Stimulated activated naive B cell treated with anti-CD40 and anti-IgM and Interleukin-4, amounts not matched to agents 10 μg/mL and 1 μg/mL and 100 μg/mL, for 72 hours (primary cell): ENCODE measurements at regions not wholly inside any gene's neighbourhood (a gene's known extent, or its start where the extent isn't known, plus 50 kb on each side); places are given as distances from the start of the nearest gene placed in this dataset.

Source experiments
- ATAC-seq, 2 donors: fragments of 150-1000 bp; cut with Tn5 transposase; replicated peaks; 2 replicates each; pipeline ENCODE4 v1.10.0; 2021; ENCODE audit warnings: moderate library complexity in 1 of 2
- DNase-seq: peaks from one replicate; pipeline ENCODE4 v3.0.0; 2021
- H3K27ac Mint-ChIP-seq: one replicate; pipeline ENCODE4 v1.8.0; 2022; ENCODE audit warnings: mild to moderate bottlenecking, mixed read lengths
- H3K27me3 Mint-ChIP-seq, 2 donors: one replicate each; pipeline ENCODE4 v1.8.0; 2022; ENCODE audit warnings: mixed read lengths in 2 of 2
- H3K36me3 Mint-ChIP-seq, 2 donors: one replicate each; pipeline ENCODE4 v1.8.0; 2022; ENCODE audit warnings: mixed read lengths in 2 of 2, mild to moderate bottlenecking in 1 of 2
- H3K4me1 Mint-ChIP-seq, 2 donors: one replicate each; pipeline ENCODE4 v1.8.0; 2022; ENCODE audit warnings: mixed read lengths in 2 of 2, mild to moderate bottlenecking in 1 of 2
- H3K4me3 Mint-ChIP-seq, 2 donors: one replicate each; pipeline ENCODE4 v1.8.0; 2022; ENCODE audit warnings: mild to moderate bottlenecking in 2 of 2, mixed read lengths in 2 of 2, moderate library complexity in 1 of 2
- H3K9me3 Mint-ChIP-seq, 2 donors: one replicate each; pipeline ENCODE4 v1.8.0; 2022; ENCODE audit warnings: mixed read lengths in 2 of 2, mild to moderate bottlenecking in 1 of 2

- no peak for DNase-seq
- Mint-ChIP-seq H3K27me3 (peaks cover 0 to 9% of the 10 kb centered on the region in 2 donors), H3K9me3 (peaks cover 0 to 3% of the 10 kb centered on the region in 2 donors), H3K27ac (no peak overlapping the region), H3K36me3 (no peaks in the 10 kb centered on the region), H3K4me3 (no peak overlapping the region), H3K4me1 (no peaks in the 10 kb centered on the region)
- no peak for ATAC-seq
These were observed 613.0 kb upstream of the B3GALT2 start for GRCh38 chr1:193799371-193799770.

GRCh38 chr1:193794239-193794638 is 607.8 kb upstream of the B3GALT2 start:
- H3K36me3 Mint-ChIP-seq = no peaks in the 10 kb centered on the region
- H3K27ac Mint-ChIP-seq = no peak overlapping the region
- ATAC-seq (no peak), DNase-seq (no peak)
- H3K27me3 Mint-ChIP-seq = peaks cover 4 to 6% of the 10 kb centered on the region in 2 donors
- H3K9me3 Mint-ChIP-seq = peaks cover 0 to 3% of the 10 kb centered on the region in 2 donors
- H3K4me3 Mint-ChIP-seq = no peak overlapping the region
- no peaks in the 10 kb centered on the region for H3K4me1 Mint-ChIP-seq

GRCh38 chr1:193791746-193792145 is 605.3 kb upstream of the B3GALT2 start:
- H3K4me3 Mint-ChIP-seq = no peak overlapping the region
- H3K27ac Mint-ChIP-seq = no peak overlapping the region
- ATAC-seq (no peak), DNase-seq (no peak)
- no peaks in the 10 kb centered on the region for H3K4me1 Mint-ChIP-seq
- peaks cover 4 to 10% of the 10 kb centered on the region in 2 donors for H3K27me3 Mint-ChIP-seq
- H3K9me3 Mint-ChIP-seq = peaks cover 0 to 3% of the 10 kb centered on the region in 2 donors
- H3K36me3 Mint-ChIP-seq = no peaks in the 10 kb centered on the region

GRCh38 chr1:193787061-193787460 is 600.6 kb upstream of the B3GALT2 start:
- DNase-seq (no peak), ATAC-seq (no peak)
- H3K27ac Mint-ChIP-seq = no peak overlapping the region
- no peaks in the 10 kb centered on the region for H3K4me1 Mint-ChIP-seq
- H3K9me3 Mint-ChIP-seq = no peaks in the 10 kb centered on the region
- peaks cover 0 to 10% of the 10 kb centered on the region in 2 donors for H3K27me3 Mint-ChIP-seq
- H3K36me3 Mint-ChIP-seq = no peaks in the 10 kb centered on the region
- H3K4me3 Mint-ChIP-seq = no peak overlapping the region

GRCh38 chr1:193785850-193786420 is 599.5 kb upstream of the B3GALT2 start:
- Mint-ChIP-seq H3K4me1 (no peaks in the 10 kb centered on the region), H3K4me3 (no peak overlapping the region), H3K36me3 (no peaks in the 10 kb centered on the region), H3K27ac (no peak overlapping the region), H3K9me3 (no peaks in the 10 kb centered on the region), H3K27me3 (peaks cover 0 to 4% of the 10 kb centered on the region in 2 donors)
- no peak for DNase-seq
- no peak for ATAC-seq

- Mint-ChIP-seq H3K36me3 (peaks cover 3 to 8% of the 10 kb centered on the region in 2 donors), H3K4me1 (no peaks in the 10 kb centered on the region), H3K27me3 (peaks cover 4 to 29% of the 10 kb centered on the region in 2 donors), H3K27ac (no peak overlapping the region), H3K4me3 (no peak overlapping the region), H3K9me3 (peaks cover 4 to 11% of the 10 kb centered on the region in 2 donors)
- ATAC-seq (no peak), DNase-seq (no peak)
These were observed 588.3 kb upstream of the B3GALT2 start for GRCh38 chr1:193774536-193775323.

GRCh38 chr1:193771596-193771995 is 585.2 kb upstream of the B3GALT2 start:
- ATAC-seq = no peak
- Mint-ChIP-seq H3K4me3 (no peak overlapping the region), H3K27me3 (peaks cover 4 to 21% of the 10 kb centered on the region in 2 donors), H3K4me1 (no peaks in the 10 kb centered on the region), H3K27ac (no peak overlapping the region), H3K36me3 (peaks cover 3 to 8% of the 10 kb centered on the region in 2 donors), H3K9me3 (peaks cover 4 to 11% of the 10 kb centered on the region in 2 donors)
- DNase-seq = no peak

GRCh38 chr1:193769651-193770050 is 583.2 kb upstream of the B3GALT2 start:
- H3K36me3 Mint-ChIP-seq = no peaks in the 10 kb centered on the region
- ATAC-seq = no peak
- no peak for DNase-seq
- peaks cover 4 to 21% of the 10 kb centered on the region in 2 donors for H3K27me3 Mint-ChIP-seq
- H3K4me1 Mint-ChIP-seq = no peaks in the 10 kb centered on the region
- H3K9me3 Mint-ChIP-seq = peaks cover 0 to 3% of the 10 kb centered on the region in 2 donors
- H3K4me3 Mint-ChIP-seq = no peak overlapping the region
- no peak overlapping the region for H3K27ac Mint-ChIP-seq

- Mint-ChIP-seq H3K4me3 (no peak overlapping the region), H3K36me3 (no peaks in the 10 kb centered on the region), H3K27ac (no peak overlapping the region), H3K9me3 (no peaks in the 10 kb centered on the region), H3K27me3 (peaks cover 4 to 15% of the 10 kb centered on the region in 2 donors), H3K4me1 (no peaks in the 10 kb centered on the region)
- no peak for ATAC-seq
- DNase-seq = no peak
These were observed 581.5 kb upstream of the B3GALT2 start for GRCh38 chr1:193767886-193768285.

- Mint-ChIP-seq H3K9me3 (no peaks in the 10 kb centered on the region), H3K36me3 (no peaks in the 10 kb centered on the region), H3K27ac (no peak overlapping the region), H3K4me3 (no peak overlapping the region), H3K27me3 (peaks cover 4 to 8% of the 10 kb centered on the region in 2 donors), H3K4me1 (no peaks in the 10 kb centered on the region)
- DNase-seq (no peak), ATAC-seq (no peak)
These were observed 579.9 kb upstream of the B3GALT2 start for GRCh38 chr1:193766329-193766728.

- H3K4me1 Mint-ChIP-seq = no peaks in the 10 kb centered on the region
- no peaks in the 10 kb centered on the region for H3K9me3 Mint-ChIP-seq
- no peak for DNase-seq
- ATAC-seq = no peak
- H3K36me3 Mint-ChIP-seq = no peaks in the 10 kb centered on the region
- H3K27ac Mint-ChIP-seq = no peak overlapping the region
- H3K27me3 Mint-ChIP-seq = no peaks in the 10 kb centered on the region
- no peak overlapping the region for H3K4me3 Mint-ChIP-seq
These were observed 576.9 kb upstream of the B3GALT2 start for GRCh38 chr1:193763266-193763665.

GRCh38 chr1:193762236-193762635 is 575.8 kb upstream of the B3GALT2 start:
- DNase-seq = no peak
- no peak for ATAC-seq
- H3K36me3 Mint-ChIP-seq = no peaks in the 10 kb centered on the region
- no peaks in the 10 kb centered on the region for H3K4me1 Mint-ChIP-seq
- H3K27ac Mint-ChIP-seq = no peak overlapping the region
- H3K9me3 Mint-ChIP-seq = no peaks in the 10 kb centered on the region
- H3K27me3 Mint-ChIP-seq = no peaks in the 10 kb centered on the region
- H3K4me3 Mint-ChIP-seq = no peak overlapping the region

GRCh38 chr1:193755441-193755840 is 569.0 kb upstream of the B3GALT2 start:
- no peak for ATAC-seq
- no peak overlapping the region for H3K27ac Mint-ChIP-seq
- no peaks in the 10 kb centered on the region for H3K4me1 Mint-ChIP-seq
- H3K9me3 Mint-ChIP-seq = no peaks in the 10 kb centered on the region
- no peaks in the 10 kb centered on the region for H3K36me3 Mint-ChIP-seq
- DNase-seq = no peak
- H3K4me3 Mint-ChIP-seq = no peak overlapping the region
- H3K27me3 Mint-ChIP-seq = no peaks in the 10 kb centered on the region

GRCh38 chr1:193754732-193755427 is 568.5 kb upstream of the B3GALT2 start:
- DNase-seq (no peak), ATAC-seq (no peak)
- Mint-ChIP-seq H3K27me3 (no peaks in the 10 kb centered on the region), H3K4me3 (no peak overlapping the region), H3K9me3 (no peaks in the 10 kb centered on the region), H3K4me1 (no peaks in the 10 kb centered on the region), H3K36me3 (no peaks in the 10 kb centered on the region), H3K27ac (no peak overlapping the region)

GRCh38 chr1:193754151-193754550 is 567.7 kb upstream of the B3GALT2 start:
- Mint-ChIP-seq H3K9me3 (no peaks in the 10 kb centered on the region), H3K27me3 (no peaks in the 10 kb centered on the region), H3K27ac (no peak overlapping the region), H3K4me1 (no peaks in the 10 kb centered on the region), H3K4me3 (no peak overlapping the region), H3K36me3 (no peaks in the 10 kb centered on the region)
- ATAC-seq (no peak), DNase-seq (no peak)
